MV-4-11 (cell line): ENCODE measurements at regions not wholly inside any gene's neighbourhood (a gene's known extent, or its start where the extent isn't known, plus 50 kb on each side); places are given as distances from the start of the nearest gene placed in this dataset.
"Not testable (repeated sequence)": the region's sequence is repeated elsewhere in the genome, so short reads cannot be mapped to it uniquely, and the experiment has no call there.

ENCODE experiments used
- DNase-seq: peaks from one replicate; lab custom pipeline; 2025; lab: John Stamatoyannopoulos, UW

DNA sequence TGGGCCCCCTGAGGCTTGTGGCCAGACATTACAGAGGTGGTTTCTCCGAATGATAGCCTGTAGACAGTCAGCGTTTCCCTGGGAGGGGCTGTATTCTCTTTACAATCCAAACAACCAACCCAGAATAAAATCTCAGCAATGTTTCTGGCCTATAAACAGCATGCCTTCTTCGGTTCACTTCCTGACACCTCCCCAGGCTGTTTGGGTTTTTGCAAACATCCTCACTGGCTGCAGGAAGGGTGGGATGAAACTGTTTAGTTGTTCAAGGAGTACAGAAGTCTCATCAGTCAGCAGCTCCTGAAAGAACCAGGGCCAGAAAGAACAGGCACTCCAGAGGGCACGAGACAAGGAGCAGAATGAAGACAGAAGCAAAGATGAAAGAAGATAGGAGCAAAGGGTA is 350.0 kb downstream of the QKI start:
- no peak for DNase-seq

DNA sequence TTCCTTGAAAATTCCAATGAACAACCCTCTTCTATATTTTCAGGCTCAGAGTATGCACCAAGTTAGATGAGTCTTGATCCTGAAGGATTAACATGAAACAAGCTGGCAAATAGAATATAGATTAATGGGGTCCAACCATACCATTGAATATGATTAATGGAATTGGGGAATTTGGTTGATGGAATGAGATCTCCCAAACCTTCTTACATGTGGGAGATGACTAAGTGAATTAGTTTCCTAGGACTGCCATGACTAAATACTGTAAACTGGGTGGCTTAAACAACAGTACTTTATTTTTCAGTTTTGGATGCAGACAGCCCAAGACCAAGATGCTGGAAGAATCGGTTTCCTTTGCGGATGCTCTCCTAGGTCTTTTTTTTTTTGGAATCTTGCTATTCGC is 347.0 kb downstream of the QKI start:
- DNase-seq, result no peak

DNA sequence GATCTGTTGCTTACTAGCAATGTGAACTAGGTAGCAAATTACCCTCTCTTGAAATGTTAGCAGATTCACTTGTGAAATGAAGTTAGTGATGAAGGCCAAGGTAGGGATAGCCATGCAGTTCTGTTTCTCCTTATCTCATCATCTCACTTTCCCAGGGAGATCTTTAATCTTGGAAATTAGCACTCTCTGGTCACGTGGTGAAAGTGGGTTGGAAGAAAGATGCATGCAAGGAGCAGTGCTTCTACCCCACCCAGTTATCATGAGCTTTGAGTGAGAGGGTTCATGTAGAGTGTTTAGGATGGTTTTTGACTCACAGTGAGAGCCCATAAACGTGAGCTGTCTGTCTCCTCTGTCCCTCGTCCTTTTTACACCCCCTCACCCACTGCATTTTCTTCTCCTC is 346.3 kb downstream of the QKI start:
- no peak for DNase-seq

DNA sequence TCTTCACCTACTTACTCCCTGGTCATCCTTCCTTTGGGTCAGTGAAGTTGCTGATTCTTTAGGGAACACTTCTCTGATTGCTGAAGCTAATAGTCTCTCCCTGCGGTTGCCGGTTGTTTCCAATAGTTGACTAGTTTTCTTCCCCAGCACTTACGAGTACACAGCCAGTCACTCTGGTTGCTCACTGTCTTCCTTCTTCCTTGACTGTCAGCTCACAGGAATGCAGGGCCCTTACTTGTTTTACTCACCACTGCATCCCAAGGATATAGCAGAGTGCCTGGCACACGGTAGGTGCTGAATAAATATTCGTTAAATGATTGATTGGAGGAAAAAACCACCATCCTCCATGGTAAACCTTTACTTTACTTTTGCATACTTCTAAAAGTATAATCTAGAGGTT is 345.0 kb downstream of the QKI start:
- no peak for DNase-seq

DNA sequence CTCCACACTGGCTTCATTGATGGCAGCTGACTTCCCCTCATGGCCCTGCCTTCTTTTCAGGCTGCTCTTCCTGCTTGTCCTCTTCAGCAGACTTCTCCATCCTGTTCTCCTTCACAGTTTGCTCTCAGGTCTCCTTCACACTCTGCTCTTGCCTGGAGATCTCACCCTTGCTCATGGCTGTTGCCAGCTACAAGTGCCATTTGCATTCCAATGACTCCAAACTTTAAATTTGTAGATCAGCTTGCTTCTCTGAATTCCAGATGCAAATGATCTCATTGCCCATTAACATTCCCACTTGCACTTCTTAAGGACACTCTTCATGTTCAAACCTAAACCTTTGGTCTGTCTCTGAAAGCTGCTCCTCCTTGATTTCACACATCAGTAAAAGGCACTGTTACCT is 343.0 kb downstream of the QKI start:
- DNase-seq, result no peak

DNA sequence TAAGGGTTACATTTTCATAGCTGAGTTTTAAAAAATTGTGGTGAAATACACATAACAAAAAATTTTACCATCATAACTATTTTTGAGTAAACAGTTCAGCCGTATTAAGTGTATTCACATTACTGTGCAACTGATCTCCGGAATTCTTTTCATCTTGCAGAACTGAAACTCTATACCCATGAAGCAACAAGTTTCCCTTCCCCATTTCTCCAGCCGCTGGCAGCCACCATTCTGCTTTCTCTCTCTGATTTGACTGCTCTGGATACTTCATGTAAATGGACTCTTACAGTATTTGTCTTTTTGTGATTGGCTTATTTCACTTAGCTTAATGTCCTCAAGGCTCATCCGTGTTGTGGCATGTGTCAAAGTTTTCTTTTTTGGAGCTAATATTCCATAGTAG is 341.6 kb downstream of the QKI start:
- DNase-seq, result peak; percentile 96

DNA sequence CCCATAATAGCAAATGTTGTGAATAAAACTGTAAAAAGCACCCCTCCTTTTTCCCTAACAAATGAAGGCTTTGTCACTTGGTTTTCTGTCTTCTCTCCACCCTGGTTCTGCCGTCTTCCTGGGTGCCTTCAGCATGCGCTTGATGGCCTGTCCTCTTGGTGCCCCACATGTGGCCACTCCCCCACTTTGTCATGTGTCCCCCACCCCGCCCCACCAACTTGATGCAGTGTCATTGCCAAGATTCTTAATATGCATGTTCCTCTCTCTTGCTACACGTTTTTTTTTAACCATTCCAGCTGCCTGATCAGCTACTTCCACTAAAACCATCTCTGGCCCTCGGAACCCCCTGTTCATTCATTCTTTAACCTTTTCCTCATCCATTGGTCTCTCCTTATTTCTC is 340.3 kb downstream of the QKI start:
- DNase-seq, result no peak

DNA sequence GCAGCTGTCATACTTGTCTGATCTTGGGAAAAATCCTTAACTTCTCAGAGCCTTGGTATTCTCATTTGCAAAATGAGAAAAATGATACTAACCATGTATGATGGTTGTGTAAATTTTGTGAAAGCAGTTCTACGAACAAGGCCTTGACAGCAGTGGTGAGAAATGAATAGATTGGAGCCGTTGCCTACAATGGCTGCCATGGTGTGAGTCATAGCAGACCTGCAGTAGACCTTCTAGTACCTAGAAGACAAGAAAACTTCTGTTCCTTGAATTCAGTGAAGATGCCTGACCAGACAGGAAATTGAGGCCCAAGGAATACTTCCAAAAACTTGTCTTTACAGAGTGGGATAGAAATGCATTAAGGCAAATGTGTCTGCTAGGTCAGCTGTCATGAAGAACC is 338.9 kb downstream of the QKI start:
- no peak for DNase-seq

DNA sequence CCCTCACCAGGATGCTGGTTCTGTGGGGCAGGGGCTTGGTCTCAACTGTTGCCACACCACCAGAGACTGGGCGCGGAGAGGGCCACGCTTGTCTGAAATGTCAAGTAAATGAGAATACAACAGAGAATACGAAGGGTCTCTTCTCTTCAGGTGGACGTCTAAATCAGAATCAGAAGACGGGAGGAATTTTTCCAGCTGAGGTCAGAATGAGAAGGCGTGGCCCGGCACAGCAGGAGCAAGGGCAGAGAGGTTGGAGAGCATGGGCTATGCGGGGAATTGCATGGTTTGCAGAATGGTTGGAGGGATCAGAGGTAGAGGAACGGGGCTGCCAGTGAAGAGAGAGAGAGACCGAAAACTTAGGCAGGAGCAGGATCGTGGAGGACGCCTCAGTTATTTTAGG is 337.9 kb downstream of the QKI start:
- no peak for DNase-seq

DNA sequence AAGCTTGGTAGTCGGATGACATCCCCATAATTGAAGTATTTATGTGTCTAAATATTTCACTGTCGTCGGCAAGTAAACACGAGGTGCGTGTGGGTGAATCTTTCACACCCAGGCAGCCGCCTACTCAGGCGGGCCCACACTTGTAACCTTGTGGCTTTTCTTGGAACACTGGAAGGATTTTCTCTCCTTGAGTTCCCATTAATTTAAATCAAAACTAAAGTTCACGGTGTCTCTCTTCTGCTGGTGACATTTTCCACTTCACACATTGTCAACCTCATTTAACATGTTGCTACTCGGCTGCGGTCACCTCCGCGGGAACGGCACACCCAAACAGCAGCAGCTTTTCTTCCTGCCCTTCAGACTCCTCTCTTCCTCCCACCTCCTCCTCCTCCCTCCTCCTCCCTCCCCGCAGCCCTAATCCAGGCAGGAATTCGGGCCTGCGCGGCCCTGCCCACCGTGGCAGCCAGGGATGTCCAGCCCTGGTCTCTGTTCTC is 336.6 kb downstream of the QKI start:
- peak; percentile 9 for DNase-seq

DNA sequence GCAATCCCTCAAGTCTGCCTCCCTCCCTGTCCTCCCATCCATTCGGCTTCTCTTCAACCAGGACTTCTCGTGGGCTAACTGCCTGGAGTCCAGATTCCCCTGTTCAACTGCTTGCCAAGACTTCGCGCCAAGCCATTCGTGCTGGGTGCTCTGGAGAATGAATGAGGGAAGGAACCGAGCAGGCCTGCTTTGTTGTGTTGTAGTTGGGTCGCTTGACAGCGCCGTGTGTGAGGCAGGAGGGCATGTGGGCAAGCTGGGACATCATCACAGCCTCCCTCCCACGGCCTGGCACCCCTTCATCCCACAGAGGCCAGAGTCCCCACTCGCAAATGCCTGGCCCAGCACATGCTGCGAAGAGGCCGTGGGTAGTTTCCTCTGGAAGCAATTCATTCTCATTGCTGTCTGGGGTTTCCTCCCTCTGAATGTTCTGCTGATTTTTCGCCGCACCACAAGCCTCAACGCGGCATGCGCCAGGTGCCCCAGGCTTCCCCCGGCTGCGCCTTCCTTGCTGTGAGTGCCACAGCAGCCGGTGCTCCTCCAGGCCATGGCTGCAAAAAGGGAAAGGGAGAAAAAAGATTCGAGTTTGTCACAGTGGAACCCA is 336.0 kb downstream of the QKI start:
- DNase-seq, result no peak

DNA sequence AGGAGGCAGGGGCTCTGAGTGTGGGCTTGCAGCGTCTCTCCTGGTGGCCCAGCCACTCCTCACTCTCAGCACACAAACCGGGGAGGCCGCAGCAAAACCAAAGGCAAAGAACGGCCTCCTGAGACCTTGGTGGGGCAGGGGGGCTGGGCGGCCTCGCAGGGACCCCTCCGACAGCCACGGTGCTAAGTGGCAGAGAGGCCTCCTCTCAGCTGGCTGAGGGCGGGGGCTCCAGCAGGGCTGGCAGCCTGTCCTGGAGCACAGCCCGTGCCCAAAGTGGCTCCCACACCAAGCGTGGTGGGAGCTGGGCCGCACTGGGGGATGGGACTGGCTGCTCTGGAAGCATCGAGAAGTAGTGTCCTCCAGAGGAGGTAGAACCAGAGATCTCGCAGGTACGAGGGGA is 334.4 kb downstream of the QKI start:
- no peak for DNase-seq

DNA sequence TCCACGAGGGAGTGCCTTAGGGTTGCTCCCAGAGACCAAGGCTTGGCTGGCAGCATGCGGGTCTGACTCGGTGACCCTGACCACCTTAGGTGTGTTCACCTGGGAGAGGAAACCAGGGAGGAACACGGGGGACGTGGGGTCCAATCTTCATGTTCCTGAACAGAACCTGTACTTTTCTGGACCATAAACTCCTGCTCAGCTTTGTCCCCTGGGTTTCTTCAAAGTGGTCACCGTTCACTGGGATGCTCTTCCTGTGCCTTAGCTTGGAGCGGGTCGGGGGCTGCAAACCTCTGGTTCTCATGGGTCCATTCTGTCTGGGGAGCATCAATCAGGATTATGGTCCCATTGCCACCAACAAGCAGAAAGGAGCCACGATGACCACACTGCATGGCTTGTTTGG is 333.5 kb downstream of the QKI start:
- no peak for DNase-seq

DNA sequence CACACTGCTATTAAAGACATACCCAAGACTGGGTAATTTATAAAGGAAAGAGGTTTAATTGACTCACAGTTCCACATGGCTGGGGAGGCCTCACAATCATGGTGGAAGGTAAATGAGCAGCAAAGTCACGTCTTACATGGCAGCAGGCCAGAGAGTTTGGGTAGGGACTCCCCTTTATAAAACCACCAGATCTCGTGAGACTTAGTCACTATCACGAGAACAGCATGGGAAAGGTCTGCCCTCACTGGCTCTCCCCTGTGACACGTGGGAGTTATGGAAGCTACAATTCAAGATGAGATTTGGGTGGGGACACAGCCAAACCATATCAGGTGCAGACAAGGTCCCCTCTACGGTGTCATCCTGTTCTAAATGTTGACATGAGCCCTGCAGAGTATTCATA is 332.5 kb downstream of the QKI start:
- not testable (repeated sequence) for DNase-seq

DNA sequence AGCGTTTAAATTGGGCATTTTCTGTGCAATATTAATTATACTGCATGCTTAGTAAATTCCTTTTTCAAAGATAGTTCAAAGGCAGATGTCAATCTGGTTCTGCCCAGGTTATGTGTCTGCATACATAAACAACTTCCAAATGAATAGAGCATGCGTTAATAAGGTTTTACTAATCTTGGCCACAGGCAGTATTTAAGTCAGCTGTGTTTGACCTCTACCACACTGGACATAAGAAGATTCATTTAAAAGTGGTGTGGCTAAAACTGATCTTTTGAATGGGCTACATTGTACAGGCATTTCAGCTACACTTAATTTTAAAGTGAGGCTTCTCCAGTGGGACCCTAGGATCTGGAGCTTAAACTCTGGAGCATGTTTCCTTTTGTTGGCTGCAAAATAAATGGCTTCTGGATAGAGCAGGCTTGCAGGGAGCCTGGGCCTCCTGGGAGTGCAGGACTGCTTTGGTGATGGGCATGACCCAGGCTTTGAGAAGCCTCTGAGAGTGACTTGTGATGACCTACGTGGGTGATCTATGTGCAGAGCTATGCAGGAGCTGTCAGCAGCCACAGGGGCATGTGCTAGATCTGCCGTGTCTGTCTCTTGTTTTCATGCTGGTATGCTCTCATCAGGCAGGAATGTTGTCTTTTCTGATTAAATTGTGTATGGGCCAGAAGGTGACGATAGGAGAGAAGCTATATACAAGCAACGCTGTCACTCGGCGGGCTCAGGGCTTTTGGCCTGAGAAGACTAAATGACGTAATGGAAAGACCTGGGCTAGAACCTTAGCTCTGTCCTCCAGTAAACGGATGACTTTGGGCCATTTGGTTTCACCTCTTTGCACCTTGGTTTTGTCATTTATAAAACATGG is 331.2 kb downstream of the QKI start:
- no peak for DNase-seq

DNA sequence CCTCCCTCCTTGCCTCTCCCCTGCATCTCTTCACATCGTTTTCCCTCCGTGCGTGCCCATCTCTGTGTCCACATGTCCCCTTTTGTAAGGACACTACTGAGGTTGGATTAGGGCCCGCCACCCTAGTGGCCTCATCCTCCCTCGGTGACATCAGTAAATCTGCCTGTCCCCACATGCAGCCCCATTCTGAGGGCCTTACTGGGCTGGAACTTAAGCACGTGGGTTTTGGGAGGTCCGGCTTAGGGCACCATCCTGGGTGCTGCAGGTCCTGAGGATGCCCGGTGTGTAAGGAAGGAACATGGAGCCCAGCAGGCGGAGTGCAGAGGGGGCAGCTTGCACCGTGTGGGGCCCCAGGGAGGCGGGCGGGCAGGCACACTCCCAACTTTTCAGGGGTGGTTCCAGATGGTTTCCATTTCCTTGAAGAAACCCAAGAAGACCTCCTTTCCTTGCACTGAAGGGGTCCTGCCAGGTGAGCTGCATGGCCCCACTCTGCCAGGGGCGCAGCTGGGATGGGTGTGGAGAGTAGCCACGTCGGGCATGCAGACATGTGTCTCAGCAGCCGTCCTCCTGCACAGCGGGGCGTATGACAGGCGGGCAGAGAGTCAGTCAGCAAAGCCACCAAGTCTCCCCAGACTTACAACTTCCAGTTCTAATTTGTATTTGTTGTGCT is 329.9 kb downstream of the QKI start:
- DNase-seq, result no peak

DNA sequence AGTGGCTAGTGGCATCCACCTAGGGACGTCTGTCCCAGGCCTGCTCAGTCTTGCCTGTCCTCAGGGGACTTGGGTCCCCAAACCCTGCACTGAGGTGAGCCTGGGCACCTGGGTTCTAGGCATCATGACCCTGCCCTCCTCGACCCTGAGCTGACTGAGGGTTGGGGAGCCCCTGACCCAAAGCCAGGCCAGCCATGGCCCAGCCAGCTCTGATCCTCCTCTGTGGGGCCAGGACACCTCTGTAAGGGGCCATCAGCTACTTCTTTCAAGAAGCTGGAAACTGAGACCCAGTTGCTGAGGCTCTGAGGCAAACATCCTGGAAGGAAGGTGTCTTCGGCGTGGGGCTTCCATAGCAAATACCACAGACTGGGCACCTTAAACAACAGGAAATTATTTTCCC is 329.3 kb downstream of the QKI start:
- no peak for DNase-seq

DNA sequence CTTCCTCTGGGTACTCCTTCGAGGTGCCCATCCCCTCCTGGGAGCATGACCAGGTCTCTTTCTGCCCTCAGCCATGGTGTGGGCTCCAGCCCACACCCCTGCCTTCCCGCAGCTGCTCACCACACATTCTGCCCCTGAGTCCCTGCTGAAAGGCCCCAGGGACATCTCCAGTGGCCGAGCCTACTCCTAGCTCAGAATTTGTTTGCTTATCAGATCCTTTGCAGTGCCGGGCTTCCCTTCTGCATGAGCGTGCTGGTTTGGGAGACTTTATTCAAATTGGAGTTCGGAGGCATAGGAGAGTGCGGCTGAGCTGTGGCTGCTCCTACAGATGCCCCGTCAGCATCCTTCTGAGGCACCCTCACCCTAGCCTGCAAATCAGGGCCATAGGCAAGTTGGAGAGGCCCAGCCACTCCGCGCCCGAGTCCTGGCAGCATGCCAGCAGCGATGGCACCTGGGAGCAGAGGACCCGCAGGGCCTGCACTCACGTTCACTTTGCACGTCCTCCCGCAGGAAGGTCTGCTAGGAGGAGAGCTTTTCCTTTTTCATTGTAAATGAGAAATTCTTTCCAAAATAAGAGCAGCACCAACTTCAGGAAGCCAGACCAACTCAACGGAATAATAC is 327.3 kb downstream of the QKI start:
- DNase-seq, result no peak

DNA sequence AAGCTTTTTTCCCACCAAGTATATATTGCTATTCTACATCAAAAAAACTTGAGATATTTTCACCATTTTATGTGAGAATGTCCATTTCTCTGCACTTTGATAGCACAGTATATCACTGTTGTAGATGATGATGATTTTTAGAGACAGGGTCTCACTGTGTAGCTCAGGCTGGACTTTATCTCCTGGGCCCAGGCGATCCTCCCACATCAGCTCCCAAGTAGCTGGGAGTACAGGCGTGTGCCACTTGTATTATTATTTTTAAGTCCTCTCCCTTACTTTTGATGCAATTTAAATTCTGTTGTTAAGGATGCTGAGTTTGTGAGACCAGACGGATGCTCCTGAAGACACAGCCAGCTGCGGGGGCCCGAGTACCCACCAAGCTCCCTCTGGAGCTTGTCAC is 326.8 kb downstream of the QKI start:
- no peak for DNase-seq

DNA sequence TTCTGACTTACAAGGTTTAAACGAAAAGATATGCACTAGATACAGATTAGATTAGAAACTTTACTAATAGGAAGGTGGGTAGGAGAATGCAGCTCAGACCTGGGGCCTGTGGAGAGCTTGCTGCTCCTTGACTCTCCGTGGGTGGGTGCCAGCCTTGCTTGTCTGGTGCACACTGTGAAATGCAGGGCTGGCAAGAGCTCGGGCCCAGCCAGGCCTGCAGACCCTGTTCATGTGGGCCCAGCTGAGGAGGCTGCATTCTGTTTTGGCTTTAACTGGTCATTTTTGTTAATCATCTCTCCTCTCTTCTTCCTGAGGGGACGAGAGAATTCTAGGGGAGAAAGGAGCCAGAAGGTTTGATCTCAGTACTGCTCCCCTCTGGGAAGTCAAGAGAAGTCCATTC is 325.4 kb downstream of the QKI start:
- DNase-seq, result no peak

DNA sequence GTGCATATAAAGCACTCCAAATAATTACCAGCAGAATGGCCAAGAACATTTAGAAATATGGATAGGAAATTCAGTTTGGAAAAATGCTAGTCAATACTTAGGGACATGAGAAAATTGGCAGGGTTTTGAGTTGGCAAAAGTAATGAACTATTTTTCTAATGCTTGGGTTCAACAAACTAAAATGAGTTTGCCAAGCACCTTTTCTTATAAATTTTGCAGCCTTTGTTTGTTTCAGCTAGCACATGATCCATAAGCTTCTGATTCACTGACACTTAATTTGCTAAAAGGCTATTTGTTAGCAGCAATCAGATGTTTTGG is 324.8 kb downstream of the QKI start:
- DNase-seq, result no peak

DNA sequence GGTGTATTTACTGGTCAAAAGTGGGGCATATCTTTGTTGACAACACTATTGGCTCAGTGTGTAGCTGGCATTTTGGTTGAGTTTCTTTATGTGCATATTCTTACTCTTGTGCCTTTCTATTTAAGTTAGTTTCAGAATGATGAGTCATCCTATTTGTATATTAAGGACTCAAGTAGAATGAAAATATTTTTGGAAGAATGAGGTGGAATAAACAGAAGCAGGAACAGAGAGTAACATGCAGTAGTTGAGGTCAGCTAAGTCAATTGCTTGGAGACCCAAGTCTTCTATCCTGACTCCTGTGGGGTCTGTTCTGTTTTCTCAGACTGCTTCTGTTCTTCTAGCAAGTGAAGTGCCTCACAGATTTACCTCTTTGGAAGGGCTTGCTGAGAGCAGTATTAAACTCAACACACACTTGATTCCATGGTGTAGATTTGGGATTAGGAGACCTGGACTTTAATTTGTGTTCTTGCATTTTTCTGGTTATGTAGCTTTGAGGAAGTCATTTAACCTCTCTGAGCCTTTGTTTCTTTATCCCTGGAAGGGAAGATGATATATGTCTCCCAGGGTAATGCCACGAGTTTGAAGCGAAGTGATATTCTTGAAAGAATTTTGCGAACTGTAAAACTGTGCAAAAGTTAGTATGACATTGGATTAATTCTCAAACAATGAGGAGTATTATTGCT is 324.3 kb downstream of the QKI start:
- peak; percentile 69 for DNase-seq
